Prostate gland (tissue), 2 donors: ENCODE measurements at regions not wholly inside any gene's neighbourhood (a gene's known extent, or its start where the extent isn't known, plus 50 kb on each side); places are given as distances from the start of the nearest gene placed in this dataset.

Source experiments
- DNase-seq: peaks from one replicate; pipeline ENCODE4 v3.0.0-alpha.2; 2019; ENCODE audit warnings: low spot score
- H3K27ac ChIP-seq, 2 donors: fragments of 200-600 bp; sonication (generic); 2 replicates each; pipeline ENCODE4 v1.5.1; 2017 to 2019
- H3K27me3 ChIP-seq: fragments of 200-600 bp; sonication (generic); replicated peaks from 2 replicates; pipeline ENCODE4 v1.5.1; 2019; ENCODE audit not compliant: insufficient read depth
- H3K36me3 ChIP-seq, 2 donors: fragments of 200-600 bp; sonication (generic); 1 replicate in 1 of 2; 2 replicates in 1 of 2; pipeline versions ENCODE4 v1.5.1 to v1.8.1; 2017 to 2019
- H3K4me1 ChIP-seq: fragments of 200-600 bp; sonication (generic); replicated peaks from 2 replicates; pipeline ENCODE4 v1.5.1; 2019
- H3K4me3 ChIP-seq, 2 donors: fragments of 200-600 bp; sonication (generic); 2 replicates each; pipeline ENCODE4 v1.5.1; 2017 to 2019
- H3K9me3 ChIP-seq: fragments of 200-600 bp; sonication (generic); 2 replicates; pipeline ENCODE4 v1.5.1; 2017
- CTCF ChIP-seq, 4 experiments: fragments of 200-600 bp in 2 of 4; fragments of 450-650 bp in 2 of 4; sonication (generic) in 2 of 4; IDR thresholded peaks; 1 replicate in 3 of 4; 2 replicates in 1 of 4; pipeline ENCODE4 v1.5.1; 2016 to 2019; ENCODE audit warnings: antibody characterized with exemption in 4 of 4, mild to moderate bottlenecking in 2 of 4, moderate library complexity in 2 of 4
- POLR2A ChIP-seq: fragments of 450-650 bp; IDR thresholded peaks from one replicate; pipeline ENCODE4 v1.6.1; 2016; ENCODE audit warnings: antibody characterized with exemption, mild to moderate bottlenecking
- POLR2AphosphoS5 ChIP-seq: sonication (generic); formaldehyde crosslinking; IDR thresholded peaks from one replicate; pipeline ENCODE4 v1.6.1; 2017; ENCODE audit warnings: antibody characterized with exemption
- WGBS: methylation state at CpG from one replicate; pipeline ENCODE4 v1.1.5; 2018; 5-methylcytosine and 5-hydroxymethylcytosine counted together
- intact Hi-C: fragments of 100-400 bp; cut with DNase I; formaldehyde crosslinking; loops from one replicate; pipeline ENCODE4 v1.14.2; 2022

GRCh38 chr13:109406376-109406992 lies 379.9 kb downstream of the IRS2 start:
- Histone ChIP-seq H3K36me3 (no peaks in the 10 kb centered on the region), H3K4me3 (no peak overlapping the region), H3K4me1 (no peaks in the 10 kb centered on the region), H3K27me3 (no peaks in the 10 kb centered on the region), H3K9me3 (no peaks in the 10 kb centered on the region), H3K27ac (no peak overlapping the region)
- WGBS: 81% methylated on average over 4 of the region's 4 CpGs
- no peak for TF ChIP-seq POLR2A
- TF ChIP-seq CTCF (IDR thresholded peaks at IDR 0.05): no peak
- no peak for TF ChIP-seq POLR2AphosphoS5
- intact Hi-C loops: no loop called here
- no peak for DNase-seq

- 53% methylated on average over 7 of the region's 7 CpGs for WGBS
Observed at GRCh38 chr13:109403012-109403421, 383.4 kb downstream of the IRS2 start.

GRCh38 chr13:109401891-109402290 lies 384.5 kb downstream of the IRS2 start:
- 92% methylated on average over 6 of the region's 6 CpGs for WGBS
- no peaks in the 10 kb centered on the region for H3K4me1 ChIP-seq
- no peak overlapping the region for H3K4me3 ChIP-seq
- no peak for DNase-seq
- H3K27me3 ChIP-seq: no peaks in the 10 kb centered on the region
- no peaks in the 10 kb centered on the region for H3K36me3 ChIP-seq
- intact Hi-C loops: no loop called here
- no peaks in the 10 kb centered on the region for H3K9me3 ChIP-seq
- H3K27ac ChIP-seq: no peak overlapping the region
- TF ChIP-seq POLR2A (no peak), POLR2AphosphoS5 (no peak), CTCF (IDR thresholded peaks at IDR 0.05) (no peak)

More at GRCh38 chr13:109403012-109403421, 383.4 kb downstream of the IRS2 start:
- Histone ChIP-seq H3K9me3 (no peaks in the 10 kb centered on the region), H3K4me3 (no peak overlapping the region), H3K36me3 (no peaks in the 10 kb centered on the region), H3K27ac (no peak overlapping the region), H3K27me3 (no peaks in the 10 kb centered on the region), H3K4me1 (no peaks in the 10 kb centered on the region)
- intact Hi-C loops: no loop called here
- TF ChIP-seq POLR2AphosphoS5 (no peak), CTCF (IDR thresholded peaks at IDR 0.05) (no peak)
- DNase-seq: no peak

GRCh38 chr13:109401307-109401706 lies 385.1 kb downstream of the IRS2 start:
- intact Hi-C loops: no loop called here
- no peak overlapping the region for H3K27ac ChIP-seq
- no peak overlapping the region for H3K4me3 ChIP-seq

More at GRCh38 chr13:109401307-109401706, 385.1 kb downstream of the IRS2 start:
- 89% methylated on average over 9 of the region's 9 CpGs for WGBS
- TF ChIP-seq POLR2AphosphoS5 (no peak), CTCF (IDR thresholded peaks at IDR 0.05) (no peak), POLR2A (no peak)
- Histone ChIP-seq H3K36me3 (no peaks in the 10 kb centered on the region), H3K9me3 (no peaks in the 10 kb centered on the region), H3K27me3 (no peaks in the 10 kb centered on the region), H3K4me1 (no peaks in the 10 kb centered on the region)
- no peak for DNase-seq
